ENCODE measurements at regions not wholly inside any gene's neighbourhood (a gene's known extent, or its start where the extent isn't known, plus 50 kb on each side); places are given as distances from the start of the nearest gene placed in this dataset.

- Histone ChIP-seq H3K4me1 (peaks cover 0 to 4% (median 2%) of the 10 kb centered on the region in 4 donors), H3K27me3 (no peaks in the 10 kb centered on the region), H3K36me3 (no peaks in the 10 kb centered on the region), H3K4me3 (no peak overlapping the region), H3K27ac (no peak overlapping the region), H3K9me3 (no peaks in the 10 kb centered on the region)
- no peak for DNase-seq
- intact Hi-C loops (cut with DNase I): no loop called here
- WGBS, 2 donors: 77 to 87% methylated on average over 4 of the region's 4 CpGs
- no peak for TF ChIP-seq CTCF (IDR thresholded peaks at IDR 0.05)
- TF ChIP-seq POLR2AphosphoS5 (IDR thresholded peaks at IDR 0.05): no peak
- no peak for TF ChIP-seq POLR2A (IDR thresholded peaks at IDR 0.05)
- no peak for TF ChIP-seq EP300 (IDR thresholded peaks at IDR 0.05)
Observed at GRCh38 chr15:98308117-98308516, 340.2 kb upstream of the IGF1R start.

- H3K4me3 ChIP-seq: no peak overlapping the region
- DNase-seq: peak; percentile 88
- TF ChIP-seq CTCF (IDR thresholded peaks at IDR 0.05): peak; percentile 55 to 84 (median 74)
- no peak for TF ChIP-seq EP300 (IDR thresholded peaks at IDR 0.05)
- 10 to 15% methylated on average over 8 of the region's 8 CpGs for WGBS, 2 donors
- H3K27ac ChIP-seq: no peak overlapping the region
- intact Hi-C loops (cut with DNase I): loop anchor here (1.0 kb wide), 1 partner anchor 110 kb away; no protein-coding TSS in a partner anchor
- no peaks in the 10 kb centered on the region for H3K9me3 ChIP-seq
- peaks cover 0 to 4% (median 2%) of the 10 kb centered on the region in 4 donors for H3K4me1 ChIP-seq
- H3K36me3 ChIP-seq: no peaks in the 10 kb centered on the region
- no peaks in the 10 kb centered on the region for H3K27me3 ChIP-seq
Observed at GRCh38 chr15:98311566-98312188, 336.7 kb upstream of the IGF1R start.

- Histone ChIP-seq H3K27me3 (no peaks in the 10 kb centered on the region), H3K9me3 (no peaks in the 10 kb centered on the region), H3K4me3 (no peak overlapping the region), H3K4me1 (peaks cover 0 to 4% (median 2%) of the 10 kb centered on the region in 4 donors), H3K36me3 (no peaks in the 10 kb centered on the region), H3K27ac (no peak overlapping the region)
- 74 to 80% methylated on average over 4 of the region's 4 CpGs for WGBS, 2 donors
- TF ChIP-seq POLR2AphosphoS5 (IDR thresholded peaks at IDR 0.05) (no peak), POLR2A (IDR thresholded peaks at IDR 0.05) (no peak), CTCF (IDR thresholded peaks at IDR 0.05) (no peak), EP300 (IDR thresholded peaks at IDR 0.05) (no peak)
- no peak for DNase-seq
- intact Hi-C loops (cut with DNase I): no loop called here
Observed at GRCh38 chr15:98312913-98313312, 335.4 kb upstream of the IGF1R start.

- Histone ChIP-seq H3K9me3 (no peaks in the 10 kb centered on the region), H3K27ac (no peak overlapping the region), H3K36me3 (no peaks in the 10 kb centered on the region), H3K4me1 (peaks cover 0 to 4% (median 2%) of the 10 kb centered on the region in 4 donors), H3K4me3 (no peak overlapping the region), H3K27me3 (no peaks in the 10 kb centered on the region)
- TF ChIP-seq EP300 (IDR thresholded peaks at IDR 0.05) (no peak), POLR2A (IDR thresholded peaks at IDR 0.05) (no peak), POLR2AphosphoS5 (IDR thresholded peaks at IDR 0.05) (no peak), CTCF (IDR thresholded peaks at IDR 0.05) (no peak)
- intact Hi-C loops (cut with DNase I): no loop called here
- DNase-seq: no peak
- WGBS, 2 donors: 39 to 67% methylated on average over 3 of the region's 3 CpGs
Observed at GRCh38 chr15:98315971-98316370, 332.4 kb upstream of the IGF1R start.

GRCh38 chr15:98321896-98322295 is 326.4 kb upstream of the IGF1R start:
- Histone ChIP-seq H3K27me3 (no peaks in the 10 kb centered on the region), H3K4me1 (no peaks in the 10 kb centered on the region), H3K9me3 (peaks cover 0 to 1% (median 0%) of the 10 kb centered on the region in 4 donors), H3K27ac (no peak overlapping the region), H3K36me3 (no peaks in the 10 kb centered on the region), H3K4me3 (no peak overlapping the region)
- TF ChIP-seq EP300 (IDR thresholded peaks at IDR 0.05): no peak
- no peak for TF ChIP-seq POLR2A (IDR thresholded peaks at IDR 0.05)
- TF ChIP-seq POLR2AphosphoS5 (IDR thresholded peaks at IDR 0.05): no peak
- no peak for TF ChIP-seq CTCF (IDR thresholded peaks at IDR 0.05)
- intact Hi-C loops (cut with DNase I): no loop called here
- no peak for DNase-seq
- WGBS, 2 donors: 56 to 59% methylated on average over 5 of the region's 5 CpGs

All from sigmoid colon (tissue), 6 donors.